Mesendoderm (in vitro differentiated cells): ENCODE measurements at regions not wholly inside any gene's neighbourhood (a gene's known extent, or its start where the extent isn't known, plus 50 kb on each side); places are given as distances from the start of the nearest gene placed in this dataset.
A peak's percentile ranks its signal among the peaks of the same experiment; 100 is the strongest.

ENCODE experiments used
- DNase-seq: peaks from one replicate; pipeline ENCODE4 v3.0.0; 2013
- H2AK5ac ChIP-seq: 2 replicates; pipeline ENCODE4 v1.6.1; 2013; ENCODE audit warnings: low read length, inconsistent platforms
- H2BK120ac ChIP-seq: 2 replicates; pipeline ENCODE4 v1.6.1; 2013; ENCODE audit warnings: low read depth, mild to moderate bottlenecking, low read length, moderate library complexity, mixed read lengths
- H2BK15ac ChIP-seq: replicated peaks from 2 replicates; pipeline ENCODE4 v1.6.1; 2013; ENCODE audit warnings: low read depth, mild to moderate bottlenecking, moderate library complexity
- H2BK5ac ChIP-seq: 2 replicates; pipeline ENCODE4 v1.6.1; 2013; ENCODE audit warnings: low read length, inconsistent platforms
- H3K18ac ChIP-seq: 2 replicates; pipeline ENCODE4 v1.6.1; 2013; ENCODE audit warnings: mild to moderate bottlenecking, low read length, mixed read lengths
- H3K23ac ChIP-seq: one replicate; pipeline ENCODE4 v1.6.1; 2013; ENCODE audit warnings: low read length
- H3K27ac ChIP-seq: 2 replicates; pipeline ENCODE4 v1.5.1; 2013; ENCODE audit warnings: low read depth, mild to moderate bottlenecking, inconsistent platforms, low read length, moderate library complexity
- H3K27me3 ChIP-seq: 2 replicates; pipeline ENCODE4 v1.6.1; 2013; ENCODE audit warnings: low read length, control low read depth, mild to moderate bottlenecking, inconsistent platforms; ENCODE audit not compliant: insufficient read depth, poor library complexity
- H3K36me3 ChIP-seq: 2 replicates; pipeline ENCODE4 v1.6.1; 2013; ENCODE audit warnings: low read length, inconsistent platforms; ENCODE audit not compliant: control insufficient read depth, insufficient read depth
- H3K4ac ChIP-seq: one replicate; pipeline ENCODE4 v1.6.1; 2013; ENCODE audit warnings: low read depth, mild to moderate bottlenecking, low read length, moderate library complexity
- H3K4me1 ChIP-seq: 2 replicates; pipeline ENCODE4 v1.6.1; 2013; ENCODE audit warnings: low read depth, low read length, inconsistent platforms; ENCODE audit not compliant: control insufficient read depth
- H3K4me2 ChIP-seq: 2 replicates; pipeline ENCODE4 v1.6.1; 2013; ENCODE audit warnings: low read length
- H3K4me3 ChIP-seq: 2 replicates; pipeline ENCODE4 v1.5.1; 2013; ENCODE audit warnings: mild to moderate bottlenecking, low read length
- H3K56ac ChIP-seq: one replicate; pipeline ENCODE4 v1.6.1; 2013; ENCODE audit warnings: low read length
- H3K79me1 ChIP-seq: 2 replicates; pipeline ENCODE4 v1.6.1; 2013; ENCODE audit warnings: low read length, inconsistent platforms
- H3K79me2 ChIP-seq: 2 replicates; pipeline ENCODE4 v1.6.1; 2013; ENCODE audit warnings: mild to moderate bottlenecking, low read length; ENCODE audit not compliant: control insufficient read depth, insufficient read depth
- H3K9ac ChIP-seq: 2 replicates; pipeline ENCODE4 v1.6.1; 2013; ENCODE audit warnings: low read length, inconsistent platforms
- H4K5ac ChIP-seq: one replicate; pipeline ENCODE4 v1.6.1; 2013; ENCODE audit warnings: low read length
- H4K8ac ChIP-seq: one replicate; pipeline ENCODE4 v1.6.1; 2013; ENCODE audit warnings: low read depth, mild to moderate bottlenecking, control low read depth, low read length, moderate library complexity
- WGBS: extraction: QIAGEN DNeasy Blood & Tissue Kit; methylation state at CpG from one replicate; pipeline ENCODE4 v1.1.7; 2013; ENCODE audit warnings: low lambda C conversion rate, missing lambda C conversion rate; ENCODE audit not compliant: insufficient coverage; ENCODE audit errors: extremely low coverage; 5-methylcytosine and 5-hydroxymethylcytosine counted together

- no peak overlapping the region for H2BK120ac ChIP-seq
- no peak overlapping the region for H3K9ac ChIP-seq
- no peak overlapping the region for H2AK5ac ChIP-seq
- no peak overlapping the region for H4K5ac ChIP-seq
- no peak overlapping the region for H3K18ac ChIP-seq
- no peaks in the 10 kb centered on the region for H3K79me1 ChIP-seq
- no peak overlapping the region for H2BK5ac ChIP-seq
- H3K56ac ChIP-seq: no peak overlapping the region
- peak; percentile 31 for DNase-seq
- no peaks in the 10 kb centered on the region for H3K36me3 ChIP-seq
- H3K4me3 ChIP-seq: no peak overlapping the region
- H3K23ac ChIP-seq: no peak overlapping the region
- no peak overlapping the region for H3K27ac ChIP-seq
- no peak overlapping the region for H2BK15ac ChIP-seq
- no peaks in the 10 kb centered on the region for H3K4me1 ChIP-seq
- H3K27me3 ChIP-seq: no peaks in the 10 kb centered on the region
- no peak overlapping the region for H3K4ac ChIP-seq
- no peak overlapping the region for H3K4me2 ChIP-seq
- no CpG with 5 or more reads among the region's 2 CpGs for WGBS
- H3K79me2 ChIP-seq: no peaks in the 10 kb centered on the region
- no peak overlapping the region for H4K8ac ChIP-seq
Observed at GRCh38 chr3:147616998-147617619, 207.9 kb downstream of the ZIC1 start.

DNA sequence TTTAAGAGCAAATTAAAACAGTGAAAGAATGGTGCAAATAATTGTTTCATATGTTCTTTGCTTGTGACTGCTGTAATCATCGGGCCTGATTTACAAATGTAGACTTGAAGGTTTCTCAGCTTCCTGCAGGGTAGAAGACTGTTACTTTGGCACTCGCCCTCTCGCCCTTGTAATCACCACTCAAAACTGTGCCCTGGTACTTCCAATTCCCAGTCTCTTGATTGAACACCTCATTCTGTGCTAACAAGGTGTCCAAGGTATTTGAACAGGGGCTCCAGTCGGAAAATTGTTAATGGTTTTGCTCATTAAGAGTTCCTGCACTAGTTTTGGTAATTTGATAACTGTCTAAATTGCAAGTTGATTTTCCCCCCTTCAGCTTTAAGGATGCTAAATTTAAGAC, 209.5 kb downstream of the ZIC1 start:
- no peak overlapping the region for H2BK5ac ChIP-seq
- no peaks in the 10 kb centered on the region for H3K27me3 ChIP-seq
- no peaks in the 10 kb centered on the region for H3K79me1 ChIP-seq
- no peak overlapping the region for H3K9ac ChIP-seq
- no peaks in the 10 kb centered on the region for H3K36me3 ChIP-seq
- no peak overlapping the region for H2BK15ac ChIP-seq
- no peak for DNase-seq
- H3K23ac ChIP-seq: no peak overlapping the region
- no peak overlapping the region for H4K5ac ChIP-seq
- H3K56ac ChIP-seq: no peak overlapping the region
- no peak overlapping the region for H2AK5ac ChIP-seq
- no peak overlapping the region for H4K8ac ChIP-seq
- H3K18ac ChIP-seq: no peak overlapping the region
- no CpG with 5 or more reads among the region's 4 CpGs for WGBS
- H3K4me1 ChIP-seq: no peaks in the 10 kb centered on the region
- H3K4me2 ChIP-seq: no peak overlapping the region
- no peak overlapping the region for H3K4ac ChIP-seq
- H3K79me2 ChIP-seq: no peaks in the 10 kb centered on the region
- H3K4me3 ChIP-seq: no peak overlapping the region
- H2BK120ac ChIP-seq: no peak overlapping the region
- no peak overlapping the region for H3K27ac ChIP-seq

DNA sequence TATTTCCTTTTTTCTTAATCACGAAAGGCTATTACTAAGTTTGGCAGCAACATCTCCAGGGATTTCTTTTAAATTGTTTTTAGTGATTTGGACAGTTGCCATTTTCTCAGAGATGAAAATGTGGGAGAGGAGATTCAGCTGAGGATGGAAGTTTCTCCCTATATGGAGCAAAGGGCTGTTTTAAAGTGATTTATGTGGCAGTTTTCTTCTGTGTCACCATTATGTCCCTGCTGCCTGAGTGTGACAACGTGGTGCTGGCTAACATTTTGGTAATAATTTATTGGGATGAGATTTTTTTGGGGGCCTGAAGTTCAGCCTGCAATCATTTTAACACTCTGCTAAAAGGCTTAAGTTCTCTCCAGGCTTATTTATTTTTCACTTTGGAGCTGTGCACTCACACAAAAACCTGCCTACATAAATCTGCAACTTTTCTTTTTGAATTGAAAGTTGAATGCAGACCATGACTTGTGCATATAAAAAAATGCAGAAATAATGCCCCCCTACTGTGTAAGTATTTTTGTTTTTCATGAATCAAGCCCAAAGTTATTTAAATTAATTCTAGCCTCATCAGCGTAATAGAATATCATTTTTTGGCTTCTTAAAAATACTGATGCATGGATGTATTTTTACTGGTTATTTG, 210.9 kb downstream of the ZIC1 start:
- no peak for DNase-seq

GRCh38 chr3:147620906-147621305, 211.7 kb downstream of the ZIC1 start:
- Histone ChIP-seq H4K5ac (no peak overlapping the region), H3K4me3 (no peak overlapping the region), H3K36me3 (no peaks in the 10 kb centered on the region), H3K27me3 (no peaks in the 10 kb centered on the region), H3K9ac (no peak overlapping the region), H3K4me1 (no peaks in the 10 kb centered on the region), H3K79me1 (no peaks in the 10 kb centered on the region), H3K4me2 (no peak overlapping the region), H3K18ac (no peak overlapping the region), H3K27ac (no peak overlapping the region), H2BK120ac (no peak overlapping the region), H2BK15ac (no peak overlapping the region), H3K4ac (no peak overlapping the region), H3K79me2 (no peaks in the 10 kb centered on the region), H2AK5ac (no peak overlapping the region), H3K56ac (no peak overlapping the region), H2BK5ac (no peak overlapping the region), H3K23ac (no peak overlapping the region), H4K8ac (no peak overlapping the region)
- DNase-seq: no peak

More for the DNA sequence above, 210.9 kb downstream of the ZIC1 start:
- Histone ChIP-seq H3K4me3 (no peak overlapping the region), H2BK5ac (no peak overlapping the region), H3K23ac (no peak overlapping the region), H3K56ac (no peak overlapping the region), H3K18ac (no peak overlapping the region), H3K4me2 (no peak overlapping the region), H3K79me2 (no peaks in the 10 kb centered on the region), H3K36me3 (no peaks in the 10 kb centered on the region), H3K4ac (no peak overlapping the region), H3K9ac (no peak overlapping the region), H2BK120ac (no peak overlapping the region), H2BK15ac (no peak overlapping the region), H2AK5ac (no peak overlapping the region), H4K5ac (no peak overlapping the region), H3K27me3 (no peaks in the 10 kb centered on the region), H3K27ac (no peak overlapping the region), H3K79me1 (no peaks in the 10 kb centered on the region), H4K8ac (no peak overlapping the region), H3K4me1 (no peaks in the 10 kb centered on the region)
- no CpG with 5 or more reads among the region's 3 CpGs for WGBS

DNA sequence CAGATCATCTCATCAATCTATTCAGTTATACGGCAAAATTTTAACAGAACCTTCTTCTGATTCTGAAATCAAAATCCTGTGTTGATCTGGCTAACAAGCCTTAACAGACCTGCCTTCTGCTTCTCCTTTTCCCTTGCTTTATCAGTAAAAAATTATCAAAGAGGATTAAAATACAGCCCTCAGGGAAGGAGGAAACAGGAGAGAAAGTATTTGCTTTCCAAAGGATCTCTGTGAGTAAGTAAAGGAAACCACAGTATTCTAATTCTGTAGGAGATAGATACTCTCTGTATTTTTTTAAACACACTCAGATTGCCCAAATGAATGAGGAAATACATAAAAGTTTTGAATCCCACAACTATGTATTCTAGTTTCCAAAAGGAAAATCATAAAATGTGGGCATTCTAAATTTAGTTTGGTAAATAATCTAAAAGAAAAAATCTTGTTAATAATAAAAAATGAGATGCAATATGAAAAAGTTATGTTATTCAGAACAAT, 221.8 kb downstream of the ZIC1 start:
- no peak overlapping the region for H3K18ac ChIP-seq
- H4K8ac ChIP-seq: no peak overlapping the region
- H4K5ac ChIP-seq: no peak overlapping the region
- DNase-seq: no peak
- no peaks in the 10 kb centered on the region for H3K4me1 ChIP-seq
- no peak overlapping the region for H3K27ac ChIP-seq
- no peak overlapping the region for H3K4me3 ChIP-seq
- no peak overlapping the region for H3K23ac ChIP-seq
- no peaks in the 10 kb centered on the region for H3K79me2 ChIP-seq
- H2BK5ac ChIP-seq: no peak overlapping the region
- no peaks in the 10 kb centered on the region for H3K79me1 ChIP-seq
- no peak overlapping the region for H3K4me2 ChIP-seq
- no peaks in the 10 kb centered on the region for H3K27me3 ChIP-seq
- H3K9ac ChIP-seq: no peak overlapping the region
- H2BK15ac ChIP-seq: no peak overlapping the region
- H3K4ac ChIP-seq: no peak overlapping the region
- H3K56ac ChIP-seq: no peak overlapping the region
- no peak overlapping the region for H2BK120ac ChIP-seq
- WGBS: no CpG with 5 or more reads among the region's 1 CpG
- no peaks in the 10 kb centered on the region for H3K36me3 ChIP-seq
- H2AK5ac ChIP-seq: no peak overlapping the region

DNA sequence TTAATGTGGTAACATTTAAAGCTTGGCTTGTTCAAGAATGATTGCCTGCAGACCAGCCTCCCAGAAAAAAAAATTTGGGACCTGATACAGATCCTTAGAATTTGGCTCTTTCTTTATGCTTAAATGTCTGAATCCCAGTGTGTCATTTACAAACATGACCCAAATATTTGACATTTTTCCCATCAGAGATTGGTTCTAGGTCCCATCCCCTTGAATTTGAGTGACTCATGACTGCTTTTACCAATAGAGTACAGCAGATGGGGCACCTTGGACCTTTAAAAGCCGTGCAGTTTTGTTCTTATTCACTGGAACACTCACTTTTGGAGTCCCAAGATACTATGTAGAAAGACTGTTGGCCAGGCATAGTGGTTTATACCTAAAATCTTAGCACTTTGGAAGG, 231.6 kb downstream of the ZIC1 start:
- Histone ChIP-seq H3K4me2 (no peak overlapping the region), H3K27ac (no peak overlapping the region), H2AK5ac (no peak overlapping the region), H3K4ac (no peak overlapping the region), H3K23ac (no peak overlapping the region), H3K18ac (no peak overlapping the region), H4K8ac (no peak overlapping the region), H3K79me1 (no peaks in the 10 kb centered on the region), H3K79me2 (no peaks in the 10 kb centered on the region), H3K4me3 (no peak overlapping the region), H2BK5ac (no peak overlapping the region), H4K5ac (no peak overlapping the region), H3K56ac (no peak overlapping the region), H2BK15ac (no peak overlapping the region), H3K4me1 (no peaks in the 10 kb centered on the region), H3K27me3 (no peaks in the 10 kb centered on the region), H2BK120ac (no peak overlapping the region), H3K36me3 (no peaks in the 10 kb centered on the region), H3K9ac (no peak overlapping the region)
- WGBS: no CpG with 5 or more reads among the region's 1 CpG
- DNase-seq: no peak
